ENCODE measurements at regions not wholly inside any gene's neighbourhood (a gene's known extent, or its start where the extent isn't known, plus 50 kb on each side); places are given as distances from the start of the nearest gene placed in this dataset.

DNA sequence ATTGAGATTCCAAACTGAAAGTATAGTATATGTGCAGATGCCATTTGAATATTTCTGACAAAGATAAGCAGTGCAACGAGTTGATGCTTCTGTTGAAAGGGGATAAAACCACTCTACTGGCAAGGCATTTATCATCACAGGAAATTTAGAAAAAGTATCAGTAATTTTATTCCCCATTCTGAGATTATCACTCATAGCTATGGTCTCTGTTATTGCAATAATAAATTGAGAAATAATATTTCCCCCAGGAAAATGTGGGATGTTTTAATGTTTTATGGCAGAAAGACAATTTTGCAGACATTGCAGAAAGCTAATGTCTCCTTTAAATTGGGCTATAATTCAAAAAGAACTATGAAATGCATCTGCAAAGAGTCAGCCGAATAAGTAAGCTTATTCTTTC is 1612.7 kb upstream of the ACO1 start:
- no peaks in the 10 kb centered on the region for H3K9me3 ChIP-seq (ENCODE audit: control insufficient read depth, low read length)
- no peaks in the 10 kb centered on the region for H3K9me3 Mint-ChIP-seq
- H3K4me3 ChIP-seq (ENCODE audit: low read length) = no peak overlapping the region
- no peaks in the 10 kb centered on the region for H3K27me3 ChIP-seq (ENCODE audit: control insufficient read depth, insufficient read depth, low read length, poor library complexity, severe bottlenecking)
- peaks cover 4% of the 10 kb centered on the region for H3K4me1 Mint-ChIP-seq
- H3K36me3 ChIP-seq (ENCODE audit: control insufficient read depth, insufficient read depth, low read length) = no peaks in the 10 kb centered on the region
- peaks cover 2% of the 10 kb centered on the region for H3K27me3 Mint-ChIP-seq (ENCODE audit: insufficient read depth)
- no peaks in the 10 kb centered on the region for H3K36me3 Mint-ChIP-seq (ENCODE audit: low read depth)
- no peak overlapping the region for H3K27ac Mint-ChIP-seq
- no peaks in the 10 kb centered on the region for H3K4me1 ChIP-seq (ENCODE audit: control insufficient read depth, insufficient read depth, low read length)
- no peak for DNase-seq
- H3K27ac ChIP-seq (ENCODE audit: low read depth, low read length) = no peak overlapping the region
- TF ChIP-seq, protein P1, sequence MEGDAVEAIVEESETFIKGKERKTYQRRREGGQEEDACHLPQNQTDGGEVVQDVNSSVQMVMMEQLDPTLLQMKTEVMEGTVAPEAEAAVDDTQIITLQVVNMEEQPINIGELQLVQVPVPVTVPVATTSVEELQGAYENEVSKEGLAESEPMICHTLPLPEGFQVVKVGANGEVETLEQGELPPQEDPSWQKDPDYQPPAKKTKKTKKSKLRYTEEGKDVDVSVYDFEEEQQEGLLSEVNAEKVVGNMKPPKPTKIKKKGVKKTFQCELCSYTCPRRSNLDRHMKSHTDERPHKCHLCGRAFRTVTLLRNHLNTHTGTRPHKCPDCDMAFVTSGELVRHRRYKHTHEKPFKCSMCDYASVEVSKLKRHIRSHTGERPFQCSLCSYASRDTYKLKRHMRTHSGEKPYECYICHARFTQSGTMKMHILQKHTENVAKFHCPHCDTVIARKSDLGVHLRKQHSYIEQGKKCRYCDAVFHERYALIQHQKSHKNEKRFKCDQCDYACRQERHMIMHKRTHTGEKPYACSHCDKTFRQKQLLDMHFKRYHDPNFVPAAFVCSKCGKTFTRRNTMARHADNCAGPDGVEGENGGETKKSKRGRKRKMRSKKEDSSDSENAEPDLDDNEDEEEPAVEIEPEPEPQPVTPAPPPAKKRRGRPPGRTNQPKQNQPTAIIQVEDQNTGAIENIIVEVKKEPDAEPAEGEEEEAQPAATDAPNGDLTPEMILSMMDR (conservative IDR thresholded peaks at IDR 0.05) = no peak
- no peak overlapping the region for H3K4me3 Mint-ChIP-seq
- no peak overlapping the region for H3K9ac ChIP-seq (ENCODE audit: extremely low read depth, low read length, poor library complexity, severe bottlenecking)
- 86 to 96% methylated on average over 1 to 2 of the region's 2 CpGs for WGBS, 2 experiments (ENCODE audit: insufficient coverage in 1 of 2, insufficient read length in 1 of 2)

DNA sequence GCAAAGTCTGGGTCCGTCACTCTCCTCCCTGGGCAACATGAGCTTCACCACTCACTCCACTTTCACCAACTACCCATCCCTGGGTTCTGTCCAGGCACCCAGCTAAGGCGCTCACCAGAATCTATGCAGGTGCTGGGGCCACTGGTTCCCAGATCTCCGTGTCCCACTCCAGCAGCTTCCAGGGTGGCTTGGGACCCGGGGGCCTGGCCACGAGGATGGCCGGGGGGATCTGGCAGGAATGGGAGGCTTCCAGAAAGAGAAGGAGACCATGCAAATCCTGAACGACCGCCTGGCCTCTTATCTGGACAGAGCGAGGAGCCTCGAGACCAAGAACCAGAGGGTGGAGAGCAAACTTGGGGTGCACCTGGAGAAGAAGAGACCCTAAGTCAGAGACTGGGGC is 1611.0 kb upstream of the ACO1 start:
- no peak overlapping the region for H3K4me3 Mint-ChIP-seq
- WGBS, 2 experiments (ENCODE audit: insufficient coverage in 1 of 2, insufficient read length in 1 of 2) = 92 to 94% methylated on average over 9 to 10 of the region's 10 CpGs

DNA sequence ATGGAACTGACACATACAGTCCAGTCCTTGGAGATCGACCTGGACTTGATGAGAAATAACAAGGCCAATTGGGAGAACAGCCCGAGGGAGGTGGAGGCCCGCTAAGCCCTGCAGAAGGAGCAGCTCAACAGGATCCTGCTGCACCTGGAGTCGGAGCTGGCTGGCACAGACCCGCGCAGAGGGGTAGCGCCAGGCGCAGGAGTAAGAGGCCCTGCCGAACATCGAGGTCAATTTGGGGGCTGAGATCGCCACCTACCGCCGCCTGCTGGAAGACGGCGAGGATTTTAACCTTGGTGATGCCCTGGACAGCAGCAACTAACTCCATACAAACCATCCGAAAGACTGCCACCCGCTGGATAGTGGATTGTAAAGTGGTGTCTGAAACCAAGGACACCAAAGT is 1610.1 kb upstream of the ACO1 start:
- WGBS, 2 experiments (ENCODE audit: insufficient coverage in 1 of 2, insufficient read length in 1 of 2) = 87 to 97% methylated on average over 8 to 17 of the region's 17 CpGs
- no peak overlapping the region for H3K27ac ChIP-seq (ENCODE audit: low read depth, low read length)
- peak; percentile 93 for DNase-seq
- no peak overlapping the region for H3K9ac ChIP-seq (ENCODE audit: extremely low read depth, low read length, poor library complexity, severe bottlenecking)
- H3K4me1 Mint-ChIP-seq = peaks cover 4% of the 10 kb centered on the region
- TF ChIP-seq, protein P1 (conservative IDR thresholded peaks at IDR 0.05) = peak; percentile 81
- no peaks in the 10 kb centered on the region for H3K9me3 ChIP-seq (ENCODE audit: control insufficient read depth, low read length)
- no peak overlapping the region for H3K4me3 Mint-ChIP-seq
- H3K27me3 Mint-ChIP-seq (ENCODE audit: insufficient read depth) = peaks cover 2% of the 10 kb centered on the region
- no peak overlapping the region for H3K4me3 ChIP-seq (ENCODE audit: low read length)
- no peaks in the 10 kb centered on the region for H3K4me1 ChIP-seq (ENCODE audit: control insufficient read depth, insufficient read depth, low read length)
- no peaks in the 10 kb centered on the region for H3K9me3 Mint-ChIP-seq
- H3K36me3 Mint-ChIP-seq (ENCODE audit: low read depth) = no peaks in the 10 kb centered on the region
- H3K27me3 ChIP-seq (ENCODE audit: control insufficient read depth, insufficient read depth, low read length, poor library complexity, severe bottlenecking) = no peaks in the 10 kb centered on the region
- no peaks in the 10 kb centered on the region for H3K36me3 ChIP-seq (ENCODE audit: control insufficient read depth, insufficient read depth, low read length)
- H3K27ac Mint-ChIP-seq = no peak overlapping the region

More for the DNA sequence above, 1611.0 kb upstream of the ACO1 start:
- H3K9me3 Mint-ChIP-seq = no peaks in the 10 kb centered on the region
- H3K27ac ChIP-seq (ENCODE audit: low read depth, low read length) = no peak overlapping the region
- no peaks in the 10 kb centered on the region for H3K4me1 ChIP-seq (ENCODE audit: control insufficient read depth, insufficient read depth, low read length)
- no peak overlapping the region for H3K9ac ChIP-seq (ENCODE audit: extremely low read depth, low read length, poor library complexity, severe bottlenecking)
- no peaks in the 10 kb centered on the region for H3K27me3 ChIP-seq (ENCODE audit: control insufficient read depth, insufficient read depth, low read length, poor library complexity, severe bottlenecking)
- no peaks in the 10 kb centered on the region for H3K36me3 Mint-ChIP-seq (ENCODE audit: low read depth)
- peaks cover 4% of the 10 kb centered on the region for H3K4me1 Mint-ChIP-seq
- H3K27ac Mint-ChIP-seq = no peak overlapping the region
- no peak overlapping the region for H3K4me3 ChIP-seq (ENCODE audit: low read length)
- H3K9me3 ChIP-seq (ENCODE audit: control insufficient read depth, low read length) = no peaks in the 10 kb centered on the region
- TF ChIP-seq, protein P1 (conservative IDR thresholded peaks at IDR 0.05) = no peak
- H3K36me3 ChIP-seq (ENCODE audit: control insufficient read depth, insufficient read depth, low read length) = no peaks in the 10 kb centered on the region
- no peak for DNase-seq
- peaks cover 2% of the 10 kb centered on the region for H3K27me3 Mint-ChIP-seq (ENCODE audit: insufficient read depth)
